Glutamatergic neuron (in vitro differentiated cells): ENCODE measurements at regions not wholly inside any gene's neighbourhood (a gene's known extent, or its start where the extent isn't known, plus 50 kb on each side); places are given as distances from the start of the nearest gene placed in this dataset.
"Not testable (repeated sequence)": the region's sequence is repeated elsewhere in the genome, so short reads cannot be mapped to it uniquely, and the experiment has no call there.

Experiments used
- DNase-seq: peaks from one replicate; pipeline ENCODE4 v3.0.0; 2022
- H3K27ac Mint-ChIP-seq: one replicate; pipeline ENCODE4 v1.8.0; 2020; ENCODE audit warnings: mild to moderate bottlenecking, mixed read lengths, inconsistent platforms; ENCODE audit not compliant: unreplicated experiment
- H3K27me3 Mint-ChIP-seq: one replicate; pipeline ENCODE4 v1.8.0; 2020; ENCODE audit warnings: mild to moderate bottlenecking, moderate library complexity, mixed read lengths, inconsistent platforms; ENCODE audit not compliant: unreplicated experiment
- H3K36me3 Mint-ChIP-seq: one replicate; pipeline ENCODE4 v1.8.0; 2020; ENCODE audit warnings: mild to moderate bottlenecking, mixed read lengths, inconsistent platforms; ENCODE audit not compliant: unreplicated experiment
- H3K4me1 Mint-ChIP-seq: one replicate; pipeline ENCODE4 v1.8.0; 2020; ENCODE audit warnings: mild to moderate bottlenecking, low read depth, mixed read lengths, inconsistent platforms; ENCODE audit not compliant: unreplicated experiment
- H3K4me3 Mint-ChIP-seq: one replicate; pipeline ENCODE4 v1.8.0; 2020; ENCODE audit warnings: mild to moderate bottlenecking, mixed read lengths, inconsistent platforms; ENCODE audit not compliant: unreplicated experiment
- H3K9me3 Mint-ChIP-seq: one replicate; pipeline ENCODE4 v1.8.0; 2020; ENCODE audit warnings: mild to moderate bottlenecking, moderate library complexity, mixed read lengths, inconsistent platforms; ENCODE audit not compliant: unreplicated experiment
- CTCF ChIP-seq: fragments of 200-600 bp; sonication (generic); IDR thresholded peaks from one replicate; pipeline ENCODE4 v1.5.0; 2021; ENCODE audit not compliant: partially characterized antibody, unreplicated experiment

GRCh38 chr6:170146640-170147039 is 144.2 kb downstream of the DLL1 start:
- Mint-ChIP-seq H3K27me3 (peaks cover 6% of the 10 kb centered on the region), H3K36me3 (peaks cover 7% of the 10 kb centered on the region), H3K9me3 (peaks cover 2% of the 10 kb centered on the region), H3K27ac (no peak overlapping the region), H3K4me3 (no peak overlapping the region), H3K4me1 (peaks cover 14% of the 10 kb centered on the region)
- DNase-seq = no peak
- no peak for TF ChIP-seq CTCF

GRCh38 chr6:170146131-170146530 is 144.7 kb downstream of the DLL1 start:
- not testable (repeated sequence) for H3K4me3 Mint-ChIP-seq, H3K27me3 Mint-ChIP-seq, H3K9me3 Mint-ChIP-seq, H3K4me1 Mint-ChIP-seq, DNase-seq, H3K27ac Mint-ChIP-seq, H3K36me3 Mint-ChIP-seq

GRCh38 chr6:170145716-170146115 is 145.2 kb downstream of the DLL1 start:
- H3K27me3 Mint-ChIP-seq, H3K9me3 Mint-ChIP-seq, H3K36me3 Mint-ChIP-seq, H3K4me3 Mint-ChIP-seq, H3K4me1 Mint-ChIP-seq, H3K27ac Mint-ChIP-seq, DNase-seq: not testable (repeated sequence)

- peaks cover 2% of the 10 kb centered on the region for H3K9me3 Mint-ChIP-seq
- peaks cover 9% of the 10 kb centered on the region for H3K4me1 Mint-ChIP-seq
- no peak overlapping the region for H3K27ac Mint-ChIP-seq
- H3K36me3 Mint-ChIP-seq = peaks cover 7% of the 10 kb centered on the region
- H3K27me3 Mint-ChIP-seq = peaks cover 6% of the 10 kb centered on the region
- no peak for TF ChIP-seq CTCF
- no peak overlapping the region for H3K4me3 Mint-ChIP-seq
- DNase-seq = no peak
These were observed 145.6 kb downstream of the DLL1 start for GRCh38 chr6:170145272-170145592.

- no peak for DNase-seq
- TF ChIP-seq CTCF = no peak
- H3K4me1 Mint-ChIP-seq = peaks cover 9% of the 10 kb centered on the region
- H3K36me3 Mint-ChIP-seq = peaks cover 12% of the 10 kb centered on the region
- peaks cover 6% of the 10 kb centered on the region for H3K27me3 Mint-ChIP-seq
- no peak overlapping the region for H3K4me3 Mint-ChIP-seq
- no peak overlapping the region for H3K27ac Mint-ChIP-seq
- H3K9me3 Mint-ChIP-seq = peaks cover 3% of the 10 kb centered on the region
These were observed 146.2 kb downstream of the DLL1 start for GRCh38 chr6:170144571-170145271.

GRCh38 chr6:170143401-170144150 is 147.3 kb downstream of the DLL1 start:
- Mint-ChIP-seq H3K4me1 (peaks cover 6% of the 10 kb centered on the region), H3K27me3 (peaks cover 8% of the 10 kb centered on the region), H3K4me3 (no peak overlapping the region), H3K27ac (no peak overlapping the region), H3K36me3 (peaks cover 20% of the 10 kb centered on the region), H3K9me3 (peaks cover 7% of the 10 kb centered on the region)
- no peak for DNase-seq
- no peak for TF ChIP-seq CTCF
